ENCODE measurements at regions not wholly inside any gene's neighbourhood (a gene's known extent, or its start where the extent isn't known, plus 50 kb on each side); places are given as distances from the start of the nearest gene placed in this dataset.

- Histone ChIP-seq H3K9me3 (replicated peaks in 1 of 2; ENCODE audit: control insufficient read depth in 1 of 2, insufficient read depth in 1 of 2, low read length in 2 of 2) (no peaks in the 10 kb centered on the region), H3K27ac (ENCODE audit: low read depth in 1 of 2, low read length in 2 of 2) (no peak overlapping the region), H3K9ac (ENCODE audit: insufficient read depth, low read length, poor library complexity, severe bottlenecking) (no peak overlapping the region), H3K36me3 (replicated peaks in 1 of 2; ENCODE audit: control insufficient read depth in 1 of 2, insufficient read depth in 2 of 2, low read length in 2 of 2) (no peaks in the 10 kb centered on the region), H3K4me2 (replicated peaks; ENCODE audit: extremely low read depth, low read length, poor library complexity, severe bottlenecking) (no peak overlapping the region), H3K27me3 (ENCODE audit: control insufficient read depth in 2 of 2, insufficient read depth in 2 of 2, low read length in 2 of 2) (no peaks in the 10 kb centered on the region), H3K4me3 (replicated peaks in 1 of 3; ENCODE audit: low read depth in 2 of 3, low read length in 3 of 3) (no peak overlapping the region), H3K4me1 (ENCODE audit: control insufficient read depth in 1 of 2, insufficient read depth in 2 of 2, low read length in 2 of 2) (no peaks in the 10 kb centered on the region), H3K79me2 (ENCODE audit: insufficient read depth, low read length) (no peaks in the 10 kb centered on the region), H4K20me1 (ENCODE audit: insufficient read depth, low read length) (no peaks in the 10 kb centered on the region), H2AFZ (ENCODE audit: insufficient read depth, low read depth, low read length, poor library complexity, severe bottlenecking) (no peak overlapping the region)
- Mint-ChIP-seq H3K27ac (no peak overlapping the region), H3K27me3 (ENCODE audit: low read depth in 3 of 3) (no peaks in the 10 kb centered on the region), H3K9me3 (peaks cover 0 to 10% (median 3%) of the 10 kb centered on the region in 7 donors), H3K4me1 (no peaks in the 10 kb centered on the region), H3K4me3 (no peak overlapping the region), H3K36me3 (no peaks in the 10 kb centered on the region)
- intact Hi-C loops (cut with micrococcal nuclease) = no loop called here
- no peak for TF ChIP-seq CTCF (IDR thresholded peaks at IDR 0.05)
- 80% methylated on average over 2 of the region's 4 CpGs for WGBS (ENCODE audit: insufficient coverage)
- DNase-seq = no peak
Observed at GRCh38 chr13:60655256-60655655, 258.2 kb downstream of the TDRD3 start.

- DNase-seq = no peak
- Histone ChIP-seq H3K4me3 (replicated peaks in 1 of 3; ENCODE audit: low read depth in 2 of 3, low read length in 3 of 3) (no peak overlapping the region), H2AFZ (ENCODE audit: insufficient read depth, low read depth, low read length, poor library complexity, severe bottlenecking) (no peak overlapping the region), H3K79me2 (ENCODE audit: insufficient read depth, low read length) (no peaks in the 10 kb centered on the region), H3K9me3 (replicated peaks in 1 of 2; ENCODE audit: control insufficient read depth in 1 of 2, insufficient read depth in 1 of 2, low read length in 2 of 2) (no peaks in the 10 kb centered on the region), H3K27ac (ENCODE audit: low read depth in 1 of 2, low read length in 2 of 2) (no peak overlapping the region), H3K4me1 (ENCODE audit: control insufficient read depth in 1 of 2, insufficient read depth in 2 of 2, low read length in 2 of 2) (no peaks in the 10 kb centered on the region), H3K9ac (ENCODE audit: insufficient read depth, low read length, poor library complexity, severe bottlenecking) (no peak overlapping the region), H3K4me2 (replicated peaks; ENCODE audit: extremely low read depth, low read length, poor library complexity, severe bottlenecking) (no peak overlapping the region), H3K27me3 (ENCODE audit: control insufficient read depth in 2 of 2, insufficient read depth in 2 of 2, low read length in 2 of 2) (no peaks in the 10 kb centered on the region), H4K20me1 (ENCODE audit: insufficient read depth, low read length) (no peaks in the 10 kb centered on the region), H3K36me3 (replicated peaks in 1 of 2; ENCODE audit: control insufficient read depth in 1 of 2, insufficient read depth in 2 of 2, low read length in 2 of 2) (no peaks in the 10 kb centered on the region)
- no peak overlapping the region for H3K27ac Mint-ChIP-seq
- intact Hi-C loops (cut with micrococcal nuclease) = no loop called here
- no peak for TF ChIP-seq CTCF (IDR thresholded peaks at IDR 0.05)
- peaks cover 0 to 7% (median 1%) of the 10 kb centered on the region in 7 donors for H3K9me3 Mint-ChIP-seq
- no CpG with 5 or more reads among the region's 1 CpG for WGBS (ENCODE audit: insufficient coverage)
- H3K36me3 Mint-ChIP-seq = no peaks in the 10 kb centered on the region
- H3K27me3 Mint-ChIP-seq (ENCODE audit: low read depth in 3 of 3) = no peaks in the 10 kb centered on the region
- H3K4me3 Mint-ChIP-seq = no peak overlapping the region
- no peaks in the 10 kb centered on the region for H3K4me1 Mint-ChIP-seq
Observed at GRCh38 chr13:60654415-60654814, 257.4 kb downstream of the TDRD3 start.

All from CD14-positive monocyte (primary cell).